Adrenal gland (tissue), 9 donors: ENCODE measurements at regions not wholly inside any gene's neighbourhood (a gene's known extent, or its start where the extent isn't known, plus 50 kb on each side); places are given as distances from the start of the nearest gene placed in this dataset.

Experiments
- DNase-seq, 7 donors: peaks; one replicate each; pipeline ENCODE4 v3.0.0-alpha.2; 2019 to 2020
- H3K27ac ChIP-seq, 5 donors: fragments of 200-600 bp; sonication (generic) in 4 of 5; 1 replicate in 3 of 5; 2 replicates in 2 of 5; pipeline versions ENCODE4 v1.5.1 to v1.8.0; 2016 to 2020; ENCODE audit warnings: mild to moderate bottlenecking in 1 of 5
- H3K27me3 ChIP-seq: fragments of 200-600 bp; 2 replicates; pipeline ENCODE4 v1.8.0; 2021
- H3K36me3 ChIP-seq, 2 donors: fragments of 200-600 bp; replicated peaks in 1 of 2; 1 replicate in 1 of 2; 2 replicates in 1 of 2; pipeline versions ENCODE4 v1.5.1 to v1.8.0; 2018 to 2022
- H3K4me1 ChIP-seq, 2 donors: fragments of 200-600 bp; replicated peaks in 1 of 2; 1 replicate in 1 of 2; 2 replicates in 1 of 2; pipeline versions ENCODE4 v1.5.1 to v1.8.0; 2018 to 2021
- H3K4me3 ChIP-seq, 4 donors: fragments of 200-600 bp; sonication (generic) in 3 of 4; one replicate each; pipeline ENCODE4 v1.5.1; 2016 to 2018
- H3K9me3 ChIP-seq, 3 donors: fragments of 200-600 bp; sonication (generic) in 1 of 3; replicated peaks in 1 of 3; 1 replicate in 2 of 3; 2 replicates in 1 of 3; pipeline versions ENCODE4 v1.5.1 to v1.8.0; 2016 to 2021
- POLR2A ChIP-seq, 2 donors: fragments of 450-650 bp; IDR thresholded peaks; one replicate each; pipeline ENCODE4 v1.6.1; 2017; ENCODE audit warnings: antibody characterized with exemption in 2 of 2, mild to moderate bottlenecking in 2 of 2, moderate library complexity in 1 of 2
- WGBS, 4 donors: extraction: QIAGEN DNeasy Blood & Tissue Kit in 2 of 4; methylation state at CpG; one replicate each; pipeline versions ENCODE4 v1.1.5 to v1.1.7; 2013 to 2017; 5-methylcytosine and 5-hydroxymethylcytosine counted together
- intact Hi-C, 2 donors: fragments of 100-400 bp; cut with DNase I; formaldehyde crosslinking; loops; one replicate each; pipeline versions ENCODE4 v1.14.1 to v1.15.0; 2022 to 2023
- TF ChIP-seq, protein P1 (sequence below), 6 experiments: fragments of 450-650 bp in 4 of 6; fragments of 200-600 bp in 2 of 6; sonication (generic) in 1 of 6; IDR thresholded peaks; 1 replicate in 5 of 6; 2 replicates in 1 of 6; pipeline versions ENCODE4 v1.5.1 to v1.8.0; 2016 to 2021; ENCODE audit warnings: antibody characterized with exemption in 6 of 6, mild to moderate bottlenecking in 2 of 6, moderate library complexity in 1 of 6
- donor health status: healthy with polysubstance abuse.
- donor health status: Bipolar disorder and iron deficiency.
- donor health status: DM: yes; HTN: yes; CAD: no.
- donor health status: DM: no; HTN: no; CAD: no.
- donor health status: DM: no; HTN: no; CAD: no.

DNA sequence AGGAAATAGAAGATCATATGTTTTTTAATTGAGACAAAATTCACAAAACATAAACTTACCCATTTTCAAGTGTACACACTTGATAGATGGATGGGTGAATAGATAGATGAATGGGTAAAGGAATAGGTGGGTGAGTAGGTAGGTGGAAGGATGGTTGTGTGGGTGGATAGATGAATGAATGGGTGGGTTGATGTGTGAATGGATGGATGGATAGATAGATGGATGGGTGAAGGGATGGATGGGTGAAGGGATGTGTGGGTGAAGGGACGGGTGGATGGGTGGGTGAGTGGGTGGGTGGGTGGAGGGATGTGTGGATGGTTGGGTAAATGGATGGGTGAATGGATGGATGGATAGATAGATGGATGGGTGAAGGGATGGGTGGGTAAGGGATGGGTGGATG is 86.1 kb upstream of the KCND3 start:
- intact Hi-C loops, result no loop called here
- TF ChIP-seq, protein P1, sequence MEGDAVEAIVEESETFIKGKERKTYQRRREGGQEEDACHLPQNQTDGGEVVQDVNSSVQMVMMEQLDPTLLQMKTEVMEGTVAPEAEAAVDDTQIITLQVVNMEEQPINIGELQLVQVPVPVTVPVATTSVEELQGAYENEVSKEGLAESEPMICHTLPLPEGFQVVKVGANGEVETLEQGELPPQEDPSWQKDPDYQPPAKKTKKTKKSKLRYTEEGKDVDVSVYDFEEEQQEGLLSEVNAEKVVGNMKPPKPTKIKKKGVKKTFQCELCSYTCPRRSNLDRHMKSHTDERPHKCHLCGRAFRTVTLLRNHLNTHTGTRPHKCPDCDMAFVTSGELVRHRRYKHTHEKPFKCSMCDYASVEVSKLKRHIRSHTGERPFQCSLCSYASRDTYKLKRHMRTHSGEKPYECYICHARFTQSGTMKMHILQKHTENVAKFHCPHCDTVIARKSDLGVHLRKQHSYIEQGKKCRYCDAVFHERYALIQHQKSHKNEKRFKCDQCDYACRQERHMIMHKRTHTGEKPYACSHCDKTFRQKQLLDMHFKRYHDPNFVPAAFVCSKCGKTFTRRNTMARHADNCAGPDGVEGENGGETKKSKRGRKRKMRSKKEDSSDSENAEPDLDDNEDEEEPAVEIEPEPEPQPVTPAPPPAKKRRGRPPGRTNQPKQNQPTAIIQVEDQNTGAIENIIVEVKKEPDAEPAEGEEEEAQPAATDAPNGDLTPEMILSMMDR (IDR thresholded peaks at IDR 0.05), result no peak
- no peak for TF ChIP-seq POLR2A (IDR thresholded peaks at IDR 0.05)
- H3K4me1 ChIP-seq, result no peaks in the 10 kb centered on the region
- no peak for DNase-seq
- H3K9me3 ChIP-seq, result peaks cover 0 to 8% (median 0%) of the 10 kb centered on the region in 3 donors
- H3K27ac ChIP-seq, result no peak overlapping the region
- no peaks in the 10 kb centered on the region for H3K27me3 ChIP-seq
- 63 to 85% (median 78%) methylated on average over 1 of the region's 1 CpG for WGBS, 4 donors
- H3K36me3 ChIP-seq, result no peaks in the 10 kb centered on the region
- no peak overlapping the region for H3K4me3 ChIP-seq

DNA sequence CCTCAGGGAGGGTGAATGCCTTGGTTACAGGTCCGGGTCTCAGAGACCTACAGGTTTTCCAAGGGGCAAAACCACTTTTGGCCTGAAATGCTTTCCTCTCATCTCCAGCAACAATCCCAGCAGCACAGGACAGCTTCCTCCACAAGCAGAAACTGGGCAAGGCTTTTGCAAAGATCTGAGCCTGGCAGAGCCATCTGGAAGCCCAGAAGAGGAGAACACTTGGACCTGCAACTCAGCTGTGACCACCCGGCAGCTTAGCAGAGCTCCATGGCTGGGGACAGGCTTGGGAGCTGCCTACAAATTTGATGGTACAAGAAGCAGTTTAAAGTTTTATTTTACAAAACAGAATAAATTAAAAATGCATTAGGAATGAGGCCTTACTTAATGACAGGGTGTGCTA is 90.0 kb upstream of the KCND3 start:
- DNase-seq, result no peak
- 64 to 76% (median 74%) methylated on average over 2 of the region's 2 CpGs for WGBS, 4 donors

DNA sequence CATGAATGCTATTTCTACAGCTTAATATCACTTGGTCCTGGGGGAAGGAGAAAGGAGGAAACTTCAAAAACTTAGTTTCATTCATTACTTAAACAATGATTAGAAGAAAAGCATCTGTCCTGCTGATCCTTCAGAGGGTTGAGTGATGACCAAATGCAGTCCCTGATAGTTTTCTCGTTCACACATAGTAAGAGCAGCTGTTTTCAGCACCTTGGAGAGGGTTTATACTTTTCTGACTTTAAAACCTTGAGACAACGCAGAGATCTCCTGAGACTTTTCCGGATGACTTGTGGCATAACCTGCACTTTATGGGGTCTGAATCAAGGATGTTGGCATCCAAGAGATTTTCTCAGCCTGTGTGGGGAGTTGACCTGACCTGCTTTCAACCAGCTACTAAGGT is 94.0 kb upstream of the KCND3 start:
- 8 to 18% (median 16%) methylated on average over 3 of the region's 3 CpGs for WGBS, 4 donors

More for the DNA sequence above, 90.0 kb upstream of the KCND3 start:
- no peaks in the 10 kb centered on the region for H3K27me3 ChIP-seq
- H3K9me3 ChIP-seq, result no peaks in the 10 kb centered on the region
- H3K4me1 ChIP-seq, result no peaks in the 10 kb centered on the region
- no peaks in the 10 kb centered on the region for H3K36me3 ChIP-seq
- no peak for TF ChIP-seq POLR2A (IDR thresholded peaks at IDR 0.05)
- TF ChIP-seq, protein P1 (IDR thresholded peaks at IDR 0.05), result no peak
- H3K27ac ChIP-seq, result no peak overlapping the region
- H3K4me3 ChIP-seq, result no peak overlapping the region
- intact Hi-C loops, result no loop called here

DNA sequence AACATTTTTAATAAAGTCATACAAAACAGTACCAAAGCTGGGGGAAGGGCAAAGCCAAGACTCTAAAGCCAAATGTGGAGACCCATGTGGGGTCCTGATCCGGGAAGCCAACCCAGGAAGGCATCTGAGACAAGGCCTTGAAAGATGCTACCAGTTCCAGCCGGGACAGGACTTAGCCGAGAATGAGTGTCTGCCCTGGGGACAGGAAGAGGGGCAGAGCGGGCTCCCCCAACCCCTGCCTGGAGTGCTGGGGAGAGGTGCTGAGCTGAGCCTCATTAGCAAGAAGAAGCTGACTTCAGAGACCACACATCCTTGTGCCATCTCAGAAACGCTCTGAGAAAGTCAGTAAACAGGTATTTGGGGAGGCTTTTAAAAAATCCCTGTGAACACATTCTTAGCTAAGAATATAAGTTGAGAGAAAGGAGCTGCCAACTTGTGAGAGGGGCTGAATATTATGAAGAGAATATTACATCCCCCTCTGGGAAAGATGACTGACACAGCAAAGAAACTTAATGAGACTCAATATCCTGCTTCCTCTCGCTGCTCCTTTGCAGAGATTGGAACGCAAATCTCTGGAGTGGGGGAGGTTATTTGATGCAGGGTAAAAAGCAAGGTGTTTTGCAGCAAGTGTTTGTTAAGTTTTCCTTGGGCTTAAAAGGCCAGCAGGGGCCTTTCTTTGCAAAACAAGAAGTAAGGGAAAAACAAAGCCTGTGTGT is 103.3 kb upstream of the KCND3 start:
- WGBS, 4 donors, result 23 to 49% (median 36%) methylated on average over 7 of the region's 7 CpGs
- intact Hi-C loops, result no loop called here
- Histone ChIP-seq H3K4me1 (no peaks in the 10 kb centered on the region), H3K27ac (no peak overlapping the region), H3K36me3 (no peaks in the 10 kb centered on the region), H3K4me3 (no peak overlapping the region), H3K27me3 (no peaks in the 10 kb centered on the region), H3K9me3 (no peaks in the 10 kb centered on the region)
- TF ChIP-seq, protein P1 (IDR thresholded peaks at IDR 0.05), result no peak
- no peak for TF ChIP-seq POLR2A (IDR thresholded peaks at IDR 0.05)
- DNase-seq, result no peak

More for the DNA sequence above, 94.0 kb upstream of the KCND3 start:
- no peak for DNase-seq
- intact Hi-C loops, result no loop called here
- Histone ChIP-seq H3K27me3 (no peaks in the 10 kb centered on the region), H3K4me3 (no peak overlapping the region), H3K9me3 (no peaks in the 10 kb centered on the region), H3K27ac (no peak overlapping the region), H3K36me3 (no peaks in the 10 kb centered on the region), H3K4me1 (no peaks in the 10 kb centered on the region)
- no peak for TF ChIP-seq POLR2A (IDR thresholded peaks at IDR 0.05)
- TF ChIP-seq, protein P1 (IDR thresholded peaks at IDR 0.05), result no peak
